Epithelial cell of proximal tubule (primary cell): ENCODE measurements at regions not wholly inside any gene's neighbourhood (a gene's known extent, or its start where the extent isn't known, plus 50 kb on each side); places are given as distances from the start of the nearest gene placed in this dataset.
A peak's percentile ranks its signal among the peaks of the same experiment; 100 is the strongest.
"Not testable (repeated sequence)": the region's sequence is repeated elsewhere in the genome, so short reads cannot be mapped to it uniquely, and the experiment has no call there.

Experiments
- DNase-seq: peaks from one replicate; pipeline ENCODE4 v3.0.0-alpha.2; 2011; ENCODE audit warnings: low read depth
- H3K4me3 ChIP-seq: 2 replicates; pipeline ENCODE4 v1.5.1; 2011; ENCODE audit warnings: low read depth, mild to moderate bottlenecking, low read length
- TF ChIP-seq, protein P1 (sequence below): conservative IDR thresholded peaks from 2 replicates; pipeline ENCODE4 v1.5.1; 2012; ENCODE audit warnings: low read depth, mild to moderate bottlenecking, low read length

DNA sequence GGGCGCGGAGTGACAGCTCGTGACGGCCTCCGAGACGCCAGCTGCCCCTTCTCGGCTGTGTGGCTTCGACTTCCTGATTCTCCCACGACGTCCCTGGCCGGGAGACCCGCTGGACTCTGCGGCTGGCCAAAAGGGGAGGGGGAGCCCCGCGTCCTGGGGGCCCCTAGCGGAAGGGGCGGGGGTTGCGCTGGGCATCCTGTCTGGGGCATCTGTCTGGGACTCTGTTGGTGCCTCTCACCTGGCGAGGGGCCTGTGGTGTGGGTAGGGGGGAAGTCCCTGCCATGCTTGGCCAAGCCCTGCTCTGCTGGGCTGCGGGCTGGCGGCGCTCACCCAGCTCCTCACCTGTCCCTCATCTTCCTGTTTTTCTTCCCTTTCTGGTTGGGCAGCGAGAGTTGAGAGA is 171.6 kb upstream of the OSBPL11 start:
- H3K4me3 ChIP-seq = peak overlapping the region; percentile 54

DNA sequence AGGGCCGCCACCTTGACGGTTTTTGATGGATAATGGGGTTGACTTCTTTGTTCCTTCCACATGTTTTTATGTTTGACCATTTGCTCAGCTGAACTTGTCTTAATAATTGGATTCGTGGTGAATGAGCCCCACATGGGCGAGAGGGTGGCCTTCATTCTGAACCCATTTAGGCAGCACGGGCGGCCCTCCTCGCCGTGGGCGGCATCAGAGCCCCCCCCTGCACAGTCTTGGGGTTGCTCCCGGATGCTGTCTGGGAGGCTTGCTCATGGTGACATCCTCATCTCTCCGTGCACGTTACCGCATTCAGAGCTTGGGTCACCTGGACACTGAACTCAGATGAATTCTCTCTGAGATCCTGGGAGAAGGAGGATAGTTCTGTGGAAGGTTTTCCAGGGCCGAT is 172.3 kb upstream of the OSBPL11 start:
- H3K4me3 ChIP-seq = no peak overlapping the region
- TF ChIP-seq, protein P1, sequence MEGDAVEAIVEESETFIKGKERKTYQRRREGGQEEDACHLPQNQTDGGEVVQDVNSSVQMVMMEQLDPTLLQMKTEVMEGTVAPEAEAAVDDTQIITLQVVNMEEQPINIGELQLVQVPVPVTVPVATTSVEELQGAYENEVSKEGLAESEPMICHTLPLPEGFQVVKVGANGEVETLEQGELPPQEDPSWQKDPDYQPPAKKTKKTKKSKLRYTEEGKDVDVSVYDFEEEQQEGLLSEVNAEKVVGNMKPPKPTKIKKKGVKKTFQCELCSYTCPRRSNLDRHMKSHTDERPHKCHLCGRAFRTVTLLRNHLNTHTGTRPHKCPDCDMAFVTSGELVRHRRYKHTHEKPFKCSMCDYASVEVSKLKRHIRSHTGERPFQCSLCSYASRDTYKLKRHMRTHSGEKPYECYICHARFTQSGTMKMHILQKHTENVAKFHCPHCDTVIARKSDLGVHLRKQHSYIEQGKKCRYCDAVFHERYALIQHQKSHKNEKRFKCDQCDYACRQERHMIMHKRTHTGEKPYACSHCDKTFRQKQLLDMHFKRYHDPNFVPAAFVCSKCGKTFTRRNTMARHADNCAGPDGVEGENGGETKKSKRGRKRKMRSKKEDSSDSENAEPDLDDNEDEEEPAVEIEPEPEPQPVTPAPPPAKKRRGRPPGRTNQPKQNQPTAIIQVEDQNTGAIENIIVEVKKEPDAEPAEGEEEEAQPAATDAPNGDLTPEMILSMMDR = no peak
- no peak for DNase-seq

More for the DNA sequence above, 171.6 kb upstream of the OSBPL11 start:
- TF ChIP-seq, protein P1 = peak; percentile 4
- DNase-seq = not testable (repeated sequence)

DNA sequence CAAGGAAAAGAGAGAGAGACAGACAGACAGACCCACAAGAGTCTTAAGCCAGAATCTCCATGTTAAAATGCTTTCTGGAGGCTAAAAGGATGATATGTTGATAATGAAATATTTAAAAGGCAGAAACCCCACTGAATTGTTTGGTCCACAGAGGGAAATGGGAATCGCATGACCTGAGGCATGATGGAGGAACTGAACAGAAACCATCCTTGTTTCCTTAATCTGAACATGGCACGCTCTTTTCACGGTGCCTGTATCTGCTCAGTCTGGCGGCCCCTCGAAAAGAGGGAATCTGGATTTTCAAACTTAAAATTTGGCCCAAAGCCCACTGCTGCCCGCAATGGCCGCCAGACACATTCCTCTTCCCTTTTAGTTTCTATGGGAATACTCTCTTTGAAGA is 173.5 kb upstream of the OSBPL11 start:
- not testable (repeated sequence) for DNase-seq, H3K4me3 ChIP-seq

DNA sequence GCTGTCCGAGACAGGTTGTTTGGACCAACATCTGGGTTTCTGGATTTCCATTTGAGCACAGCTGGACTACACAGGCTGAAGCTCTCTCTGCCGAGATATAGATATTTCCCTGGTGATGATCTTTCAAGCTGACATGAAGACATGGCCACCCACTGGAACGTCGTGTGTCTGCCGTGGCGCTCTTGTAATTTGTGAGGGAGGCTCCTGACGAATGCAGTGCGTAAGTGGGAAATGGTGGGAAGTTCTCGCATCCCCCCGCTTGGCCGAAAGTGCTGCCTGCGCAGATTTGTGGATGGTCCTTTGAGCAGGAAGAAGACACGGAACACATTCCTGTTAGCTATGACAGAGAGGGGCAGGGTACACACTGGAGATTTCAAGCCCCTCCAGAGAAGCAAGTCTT is 176.2 kb upstream of the OSBPL11 start:
- DNase-seq, H3K4me3 ChIP-seq: not testable (repeated sequence)

DNA sequence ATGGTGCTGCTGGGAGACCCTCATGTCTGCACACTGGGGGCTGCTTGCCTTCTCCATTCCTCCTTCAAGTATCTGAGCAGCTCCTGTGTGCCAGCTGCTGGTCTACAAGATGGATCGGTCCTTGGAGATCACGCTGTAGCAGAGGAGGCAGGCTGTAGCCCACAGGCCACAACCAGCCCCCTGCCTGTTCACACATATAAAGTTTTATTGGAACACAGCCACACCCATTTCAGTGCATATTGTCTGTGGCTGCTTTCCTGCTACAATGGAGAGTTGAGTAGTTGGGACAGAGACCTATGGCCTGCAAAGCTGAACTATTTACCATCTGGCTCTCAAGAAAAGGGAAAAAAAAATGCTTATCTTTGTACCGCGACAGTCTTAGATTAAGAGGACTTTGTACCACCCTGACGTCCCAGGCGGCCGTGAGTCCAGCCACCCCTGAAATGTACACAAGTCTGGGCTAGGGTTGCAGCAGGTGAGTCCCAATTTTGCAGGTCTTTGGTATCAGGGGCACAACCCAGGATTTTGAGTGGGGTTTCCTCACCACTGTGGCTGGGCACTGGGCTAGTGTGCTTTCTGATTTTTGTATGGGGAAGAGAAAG is 179.2 kb upstream of the OSBPL11 start:
- not testable (repeated sequence) for H3K4me3 ChIP-seq, DNase-seq

DNA sequence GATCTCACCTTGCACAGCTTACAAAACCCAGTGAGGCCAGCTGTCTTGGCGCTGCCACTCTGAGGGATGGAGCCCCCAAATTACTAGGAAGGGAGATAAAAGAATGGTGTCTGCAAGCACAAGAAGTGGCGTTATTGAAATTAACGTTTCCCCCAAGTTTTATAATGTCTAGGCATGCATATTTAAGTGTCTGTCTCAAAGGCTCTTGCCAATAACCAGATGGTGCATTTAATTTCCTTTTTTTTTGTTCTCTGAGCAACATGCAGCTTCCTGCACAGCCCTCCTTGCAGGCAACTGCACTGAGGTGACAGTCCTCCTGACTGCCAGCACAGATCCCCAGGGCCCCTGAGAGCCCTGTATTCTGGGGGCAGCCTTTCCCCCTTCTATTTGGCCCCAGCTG is 179.8 kb upstream of the OSBPL11 start:
- DNase-seq, H3K4me3 ChIP-seq: not testable (repeated sequence)

DNA sequence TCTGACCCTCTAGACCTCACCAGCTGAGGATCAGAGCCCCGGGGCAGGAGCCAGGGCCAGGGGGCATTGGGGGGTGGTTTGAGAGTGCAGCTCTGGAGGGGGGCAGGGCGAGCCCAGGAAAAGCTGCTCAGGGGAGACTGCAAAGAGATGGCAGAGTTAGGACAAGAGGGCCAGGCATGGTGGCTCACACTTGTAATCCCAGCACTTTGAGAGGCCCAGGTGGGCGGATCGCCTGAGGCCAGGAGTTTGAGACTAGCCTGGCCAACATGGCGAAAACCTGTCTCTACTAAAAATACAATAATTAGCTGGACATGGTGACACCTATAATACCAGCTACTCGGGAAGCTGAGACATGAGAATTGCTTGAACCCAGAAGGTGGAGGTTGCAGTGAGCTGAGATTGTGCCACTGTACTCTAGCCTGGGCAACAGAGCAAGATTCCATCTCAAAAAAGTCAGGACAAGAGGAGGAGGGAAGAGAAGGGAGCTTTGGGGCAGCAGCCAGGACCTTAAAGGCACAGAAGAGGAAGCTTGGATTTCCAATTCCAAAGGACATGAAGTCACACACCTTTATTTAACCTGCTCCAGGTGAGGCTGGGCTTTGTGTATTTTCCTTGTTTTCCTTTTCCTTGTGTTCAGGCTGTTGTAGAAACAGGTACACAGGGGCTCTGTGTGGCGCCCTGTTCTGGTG is 180.5 kb upstream of the OSBPL11 start:
- not testable (repeated sequence) for DNase-seq, H3K4me3 ChIP-seq

DNA sequence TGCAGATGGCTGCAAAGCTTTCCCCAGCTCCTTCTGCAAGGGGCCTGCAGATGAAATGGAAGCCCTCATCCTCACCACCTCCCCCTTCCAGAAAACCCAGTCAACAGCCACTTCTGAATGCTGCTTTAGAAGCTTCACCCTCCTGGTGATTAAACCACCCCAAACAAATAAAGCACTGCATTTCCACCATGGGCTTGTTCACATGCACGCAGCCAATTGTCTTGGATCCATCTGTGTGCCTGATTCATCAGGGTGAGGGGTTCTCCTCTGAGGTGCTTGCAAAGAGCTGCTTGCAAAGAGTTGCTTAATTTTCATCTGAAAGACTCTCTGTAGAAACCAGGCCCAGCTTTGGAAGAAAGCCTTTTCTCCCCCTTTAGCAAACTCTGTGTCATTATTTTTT is 184.0 kb upstream of the OSBPL11 start:
- DNase-seq, H3K4me3 ChIP-seq: not testable (repeated sequence)

DNA sequence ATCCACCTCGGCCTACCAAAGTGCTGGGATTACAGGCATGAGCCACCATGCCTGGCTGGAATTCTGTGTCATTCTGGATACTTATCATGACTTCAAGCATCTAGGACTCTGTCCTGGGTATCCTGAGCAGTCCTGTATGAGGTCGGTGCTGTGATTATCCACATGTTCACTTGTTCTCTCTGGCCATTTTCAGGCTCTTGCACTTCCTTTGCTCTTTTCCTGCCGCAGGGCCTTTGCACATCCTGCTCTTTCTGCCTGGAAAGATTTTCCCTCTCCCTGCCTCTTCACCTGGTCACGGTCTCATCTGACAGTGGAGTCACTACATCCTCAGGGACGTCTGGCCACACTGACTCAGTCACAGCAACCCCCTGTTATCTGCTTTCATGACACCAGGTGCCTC is 184.6 kb upstream of the OSBPL11 start:
- not testable (repeated sequence) for DNase-seq, H3K4me3 ChIP-seq

DNA sequence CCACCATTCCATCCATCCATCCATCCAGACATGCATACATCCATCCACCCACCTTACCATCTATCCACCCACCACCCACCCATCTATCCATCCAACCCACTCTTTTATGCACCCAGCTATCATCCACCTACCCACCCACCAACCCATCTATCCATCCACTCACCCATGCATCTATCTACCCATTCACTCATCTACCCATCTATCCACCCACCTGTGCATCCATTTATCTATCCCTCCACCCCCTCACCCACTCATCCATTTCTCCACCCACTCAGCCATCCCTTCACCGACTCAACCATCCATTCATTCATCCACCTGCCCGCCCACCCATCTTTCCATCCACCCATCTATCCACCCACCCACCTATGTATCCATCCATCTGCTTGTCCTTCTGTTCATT is 186.4 kb upstream of the OSBPL11 start:
- not testable (repeated sequence) for DNase-seq, H3K4me3 ChIP-seq

DNA sequence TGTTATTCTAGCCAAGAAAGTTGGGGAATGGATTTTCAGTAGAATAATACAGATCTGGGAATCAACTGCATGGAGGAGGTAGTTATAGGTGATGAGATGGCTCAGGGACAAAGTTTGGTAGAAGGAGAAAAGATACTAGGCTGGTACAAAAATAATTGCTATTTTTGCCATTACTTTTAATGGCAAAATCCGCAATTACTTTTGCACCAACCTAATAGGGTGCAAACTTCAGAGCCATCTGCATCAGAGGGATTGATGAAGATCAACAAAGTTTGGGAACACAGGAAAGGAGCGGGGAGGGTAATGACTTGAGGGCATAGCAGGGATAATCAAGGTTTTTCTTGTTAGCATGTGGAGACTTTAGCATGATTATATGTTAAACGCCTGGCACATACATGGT is 178.7 kb upstream of the ROPN1B start:
- H3K4me3 ChIP-seq = not testable (repeated sequence)

DNA sequence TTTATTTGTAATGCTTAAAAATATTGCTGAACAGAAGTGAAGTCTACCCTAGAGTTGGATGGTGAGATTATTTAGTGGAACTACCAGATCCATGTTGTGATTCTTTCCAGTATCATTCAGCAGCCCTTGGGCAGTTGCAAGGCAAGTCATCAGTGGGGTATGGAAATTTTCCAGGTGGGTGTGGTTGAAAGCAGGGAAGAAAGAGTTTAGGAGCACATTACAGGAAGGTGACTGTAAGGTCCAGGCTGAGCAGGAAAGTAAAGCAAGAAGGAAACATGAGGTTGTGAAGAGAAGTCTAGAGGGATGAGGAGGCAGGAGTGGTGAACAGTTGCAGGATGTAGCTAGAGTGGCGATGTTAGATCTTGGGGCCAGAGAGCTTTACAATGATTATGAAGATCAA is 178.0 kb upstream of the ROPN1B start:
- H3K4me3 ChIP-seq, DNase-seq: not testable (repeated sequence)

More for the DNA sequence above, 178.7 kb upstream of the ROPN1B start:
- DNase-seq = not testable (repeated sequence)

DNA sequence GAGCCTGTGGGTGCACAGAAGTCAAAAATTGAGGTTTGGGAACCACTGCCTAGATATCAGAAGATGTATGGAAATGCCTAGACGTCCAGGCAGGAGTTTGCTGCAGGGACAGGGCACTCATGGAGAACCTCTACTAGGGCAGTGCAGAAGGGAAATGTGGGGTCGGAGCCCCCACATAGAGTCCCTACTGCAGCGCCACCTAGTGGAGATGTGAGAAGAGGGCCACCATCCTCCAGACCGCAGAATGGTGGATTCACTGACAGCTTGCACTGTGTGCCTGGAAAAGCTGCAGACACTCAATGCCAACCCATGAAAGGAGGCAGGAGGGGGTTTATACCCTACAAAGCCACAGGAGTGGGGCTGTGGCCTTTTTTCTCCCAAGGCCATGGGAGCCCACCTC is 159.0 kb upstream of the ROPN1B start:
- H3K4me3 ChIP-seq, DNase-seq: not testable (repeated sequence)

DNA sequence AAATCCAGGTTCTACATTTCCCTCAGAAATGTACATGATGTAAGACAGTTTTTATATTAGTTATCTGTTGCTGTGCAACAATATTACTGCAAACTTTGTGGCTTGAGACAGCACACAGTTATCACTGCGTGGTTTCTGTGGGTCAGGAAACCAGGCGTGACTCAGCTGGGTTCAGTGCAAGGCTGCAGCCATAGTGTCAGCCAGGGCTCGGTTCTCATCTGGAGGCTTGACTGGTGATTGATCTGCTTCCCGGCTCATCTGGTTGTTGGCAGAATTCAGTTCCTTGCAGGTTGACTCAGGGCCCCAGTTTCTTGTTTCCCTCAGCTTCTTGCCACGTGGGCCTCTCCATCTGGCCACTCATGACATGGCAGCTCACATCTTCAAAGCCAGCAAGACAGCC is 146.8 kb upstream of the ROPN1B start:
- DNase-seq, H3K4me3 ChIP-seq: not testable (repeated sequence)

DNA sequence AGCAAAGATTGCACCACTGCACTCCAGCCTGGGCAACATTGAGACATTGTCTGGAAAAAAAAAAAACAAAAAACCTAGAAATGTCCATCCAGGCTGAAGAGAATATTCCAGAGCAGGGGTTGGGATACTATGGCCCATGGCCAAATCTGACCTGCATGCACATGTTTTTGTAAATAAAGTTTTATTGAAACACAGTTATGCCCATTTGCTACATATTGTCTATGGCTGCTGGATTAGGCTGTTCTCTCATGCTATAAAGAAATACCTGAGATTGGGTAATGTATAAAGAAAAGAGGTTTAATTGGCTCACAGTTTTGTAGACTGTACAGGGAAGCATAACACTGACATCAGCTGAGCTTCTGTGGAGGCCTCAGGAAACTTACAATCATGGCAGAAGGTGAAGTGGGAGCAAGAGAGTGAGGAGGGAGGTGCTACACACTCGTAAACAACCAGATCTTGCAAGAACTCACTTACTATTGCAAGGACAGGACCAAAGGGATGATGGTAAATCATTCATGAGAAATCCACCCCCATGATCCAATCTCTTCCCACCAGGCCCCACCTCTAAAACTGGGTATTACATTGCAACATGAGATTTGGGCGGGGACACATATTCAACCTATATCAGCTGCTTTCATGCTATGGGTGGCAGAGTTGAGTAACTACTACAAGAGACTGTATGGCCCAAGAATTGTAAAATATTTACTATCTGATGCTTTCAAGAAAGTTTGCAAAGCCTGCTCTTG is 137.8 kb upstream of the ROPN1B start:
- not testable (repeated sequence) for H3K4me3 ChIP-seq, DNase-seq

DNA sequence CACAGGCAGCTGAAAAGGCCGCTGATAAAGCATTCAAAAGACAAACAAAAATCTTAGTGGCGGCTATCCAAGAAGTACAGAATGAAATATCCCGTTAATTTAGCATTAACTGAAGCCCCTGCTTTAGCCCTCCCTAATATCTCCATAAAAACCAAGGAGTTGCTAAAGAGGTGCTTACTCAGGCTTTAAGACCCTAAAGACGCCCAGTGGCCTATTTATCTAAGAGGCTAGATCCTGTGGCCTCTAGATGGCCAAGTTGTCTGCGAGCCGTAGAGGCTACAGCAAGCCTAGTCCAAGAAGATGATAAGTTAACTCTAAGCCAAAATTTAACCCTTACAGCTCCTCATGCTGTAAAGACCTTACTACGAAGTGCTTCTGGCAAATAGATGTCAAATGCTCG is 133.4 kb upstream of the ROPN1B start:
- not testable (repeated sequence) for DNase-seq, H3K4me3 ChIP-seq

DNA sequence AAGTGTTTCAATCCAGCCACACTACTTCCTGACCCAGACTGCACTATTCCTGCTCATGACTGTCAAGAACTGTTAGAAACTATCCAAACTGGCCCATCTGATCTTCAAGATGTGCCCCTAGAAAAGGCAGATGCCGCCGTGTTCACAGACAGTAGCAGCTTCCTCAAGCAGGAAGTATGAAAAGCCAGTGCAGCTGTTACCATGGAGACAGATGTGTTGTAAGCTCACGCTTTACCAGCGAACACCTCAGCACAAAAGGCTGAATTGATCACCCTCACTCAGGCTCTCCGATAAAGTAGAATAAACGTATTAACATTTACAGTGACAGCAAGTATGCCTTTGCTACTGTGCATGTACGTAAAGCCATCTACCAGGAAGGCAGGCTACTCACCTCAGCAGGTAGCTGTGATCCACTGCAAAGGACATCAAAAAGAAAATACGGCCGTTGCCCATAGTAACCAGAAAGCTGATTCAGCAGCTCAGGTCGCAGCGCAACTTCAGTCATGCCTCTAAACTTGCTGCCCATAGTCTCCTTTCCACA is 132.9 kb upstream of the ROPN1B start:
- peak; percentile 22 for DNase-seq
- H3K4me3 ChIP-seq = not testable (repeated sequence)
